SKM-1 treated with dmso at 0.1 percent for 144 hours (cell line): ENCODE measurements at regions not wholly inside any gene's neighbourhood (a gene's known extent, or its start where the extent isn't known, plus 50 kb on each side); places are given as distances from the start of the nearest gene placed in this dataset.
"Not testable (repeated sequence)": the region's sequence is repeated elsewhere in the genome, so short reads cannot be mapped to it uniquely, and the experiment has no call there.

Source experiments
- DNase-seq: peaks from one replicate; lab custom pipeline; 2025; ENCODE audit not compliant: unreplicated experiment; lab: John Stamatoyannopoulos, UW

DNA sequence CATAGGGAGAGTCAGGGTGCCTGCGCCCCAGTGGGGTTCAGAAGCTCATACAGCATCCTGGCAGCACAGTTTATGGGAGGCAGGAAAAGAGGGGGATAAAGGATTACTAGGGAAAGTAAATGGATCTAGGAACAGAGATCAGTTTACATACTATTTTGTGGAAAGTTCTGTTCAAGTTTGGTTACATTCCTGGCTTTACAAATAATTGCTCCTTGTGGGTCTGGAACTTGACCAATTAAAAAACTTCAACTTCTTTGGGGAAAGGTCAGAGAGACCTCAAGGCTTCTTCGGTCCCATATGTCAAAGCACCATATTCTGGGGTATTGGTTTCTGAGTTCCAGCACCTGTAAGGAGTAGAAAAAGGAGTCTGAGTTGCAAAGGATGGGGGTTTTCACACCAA is 64.1 kb downstream of the ZDHHC19 start:
- no peak for DNase-seq

GRCh38 chr3:196145468-196146262 is 63.8 kb upstream of the TFRC start:
- DNase-seq, result no peak

DNA sequence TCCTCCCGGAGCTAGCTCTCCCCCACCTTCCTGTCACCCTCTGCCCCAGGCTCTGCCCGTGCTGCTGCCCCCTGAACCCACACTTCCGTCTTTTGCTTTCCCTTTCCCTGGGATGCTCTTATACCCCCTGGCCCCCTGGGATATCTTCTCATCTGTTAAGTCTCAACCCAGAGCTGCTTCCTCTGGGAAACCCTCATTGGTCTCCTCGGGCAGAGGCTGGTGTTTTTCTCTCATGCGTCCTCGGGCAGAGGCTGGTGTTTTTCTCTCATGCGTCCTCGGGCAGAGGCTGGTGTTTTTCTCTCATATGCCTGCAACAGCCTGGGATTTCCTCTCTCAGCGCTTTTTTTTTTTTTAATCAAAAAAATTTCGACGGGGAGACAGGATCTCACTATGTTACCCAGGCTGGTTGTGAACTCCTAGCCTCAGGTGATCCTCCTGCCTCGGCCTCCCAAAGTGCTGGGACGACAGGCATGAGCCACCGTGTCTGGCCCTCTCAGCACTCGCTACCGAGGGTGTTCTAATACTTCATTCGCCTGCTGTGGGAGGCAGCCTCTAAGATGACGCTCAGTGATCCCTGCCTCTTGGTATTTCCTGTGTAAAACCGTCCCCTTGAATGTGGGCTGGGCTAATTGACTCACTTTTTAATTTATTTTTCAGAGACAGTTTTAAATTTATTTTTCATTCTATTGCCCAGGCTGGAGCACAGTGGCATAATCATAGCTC is 62.7 kb upstream of the TFRC start:
- DNase-seq, result no peak

- DNase-seq, result no peak
Observed at GRCh38 chr3:196143708-196144382, 62.0 kb upstream of the TFRC start.

DNA sequence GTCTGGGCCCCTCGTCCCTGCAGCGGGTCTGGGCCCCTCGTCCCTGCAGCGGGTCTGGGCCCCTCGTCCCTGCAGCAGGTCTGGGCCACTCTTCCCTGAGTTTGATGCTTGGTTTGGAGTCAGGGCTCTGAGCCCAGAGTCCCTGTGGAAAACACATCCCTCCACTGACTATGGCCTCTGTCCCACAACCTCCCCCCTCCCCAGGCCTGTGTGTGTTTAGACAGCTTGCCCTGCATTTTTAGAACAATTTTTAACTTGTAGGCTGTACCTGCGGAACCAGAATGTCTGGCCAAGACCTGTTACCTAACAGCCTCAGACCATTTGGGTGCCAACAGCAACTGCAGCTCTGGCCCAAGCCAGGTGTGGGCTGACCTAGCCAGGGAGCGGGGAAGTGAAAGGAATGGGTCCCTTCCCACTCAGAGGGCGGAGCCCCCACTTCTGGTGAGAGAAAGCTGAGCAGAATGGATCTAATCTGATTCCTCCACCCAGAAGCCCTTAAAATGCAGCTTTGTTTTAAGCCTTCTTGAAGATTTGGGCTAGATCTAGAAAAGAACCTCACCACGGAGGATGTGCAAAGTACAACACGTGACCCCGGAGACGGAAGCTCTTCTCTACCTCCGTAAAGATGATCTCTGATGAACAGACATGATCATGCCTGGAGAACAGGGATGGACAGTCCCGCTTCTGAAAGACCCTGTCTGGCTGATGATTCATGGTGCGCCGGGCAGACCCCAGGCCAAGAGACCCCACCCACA is 60.5 kb upstream of the TFRC start:
- no peak for DNase-seq

DNA sequence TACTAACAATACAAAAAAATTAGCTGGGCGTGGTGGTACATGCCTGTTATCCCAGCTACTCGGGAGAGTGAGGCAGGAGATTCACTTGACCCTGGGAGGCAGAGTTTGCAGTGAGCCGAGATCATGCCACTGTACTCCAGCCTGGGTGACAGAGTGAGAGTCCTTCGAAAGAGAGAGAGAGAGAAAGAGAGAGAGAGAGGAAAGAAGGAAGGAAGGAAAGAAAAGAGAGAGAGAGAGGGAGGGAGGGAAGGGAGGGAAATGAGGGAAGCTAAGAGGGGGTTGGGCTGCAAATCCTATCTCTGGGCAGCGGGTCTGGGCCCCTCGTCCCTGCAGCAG is 59.9 kb upstream of the TFRC start:
- DNase-seq, result no peak

- DNase-seq, result peak; percentile 48
Observed at GRCh38 chr3:196141052-196141865, 59.4 kb upstream of the TFRC start.

DNA sequence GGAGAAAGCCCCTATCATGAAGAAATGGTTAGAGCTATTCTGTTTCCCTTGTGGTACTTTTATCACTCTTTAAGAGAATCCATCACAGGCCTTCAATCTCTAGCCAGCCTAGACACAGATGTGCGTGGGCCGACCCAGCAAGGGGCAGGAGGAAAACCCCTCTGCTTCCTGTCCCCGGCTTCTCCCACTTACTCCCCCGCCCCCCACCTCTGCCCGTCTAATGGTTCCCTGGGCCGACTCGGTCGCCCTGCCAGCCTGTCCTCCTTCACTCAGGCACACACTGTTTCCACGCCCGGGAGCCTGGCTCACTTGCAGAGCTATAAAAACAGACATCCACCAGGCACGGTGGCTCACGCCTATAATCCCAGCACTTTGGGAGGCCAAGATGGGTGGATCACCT is 58.3 kb upstream of the TFRC start:
- no peak for DNase-seq

DNA sequence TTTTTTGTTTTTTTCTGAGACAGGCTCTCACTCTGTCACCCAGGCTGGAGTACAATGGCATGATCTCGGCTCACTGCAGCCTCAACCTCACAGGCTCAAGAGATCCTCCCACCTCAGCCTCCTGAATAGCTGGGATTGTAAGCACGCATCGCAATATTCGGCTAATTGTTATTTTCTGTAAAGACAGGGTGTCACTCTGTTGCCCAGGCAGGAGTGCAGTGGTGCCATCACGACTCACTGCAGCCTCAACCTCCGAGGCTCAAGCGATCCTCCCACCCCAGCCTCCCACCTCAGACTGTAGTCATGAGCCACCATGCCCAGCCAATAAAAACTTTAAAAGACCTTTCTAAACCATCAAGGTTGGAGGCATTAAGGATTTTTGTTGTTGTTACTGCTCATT is 57.4 kb upstream of the TFRC start:
- no peak for DNase-seq

DNA sequence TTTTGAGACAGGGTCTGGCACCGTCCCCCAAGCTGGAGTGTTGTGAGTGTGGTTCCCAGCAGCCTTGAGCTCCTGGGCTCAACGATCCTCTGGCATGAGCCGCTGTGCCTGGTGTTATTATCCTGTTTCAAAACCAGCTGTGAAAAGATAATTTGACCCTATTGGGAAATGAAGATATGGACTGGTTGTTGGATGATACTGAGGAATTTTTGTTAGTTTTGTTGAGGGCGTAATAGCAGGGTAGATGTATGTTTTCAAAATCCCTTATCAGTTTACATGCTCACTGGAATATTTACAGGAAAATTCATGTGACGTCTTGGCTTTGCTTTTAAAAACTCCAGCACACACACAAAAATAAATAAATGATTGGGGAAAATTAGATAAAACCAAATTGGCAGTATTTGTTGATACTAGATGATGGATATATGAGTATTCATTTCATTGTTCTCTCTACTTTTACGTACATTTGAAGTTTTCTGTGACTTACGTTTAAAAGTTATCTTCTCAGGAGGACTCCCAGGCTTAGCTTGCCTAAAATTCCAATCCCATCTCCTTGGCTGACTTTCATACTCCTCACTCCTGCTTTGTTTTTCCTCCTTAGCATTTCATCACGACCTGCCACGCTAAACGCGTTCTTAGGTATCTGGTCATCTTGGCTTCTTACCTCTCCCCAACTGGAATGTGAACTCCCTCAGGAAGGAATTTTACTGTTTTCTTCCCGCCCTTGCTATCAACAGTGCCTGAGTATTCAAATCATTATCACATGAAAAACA is 56.8 kb upstream of the TFRC start:
- DNase-seq, result no peak

GRCh38 chr3:196136640-196136989 is 54.7 kb upstream of the TFRC start:
- not testable (repeated sequence) for DNase-seq

- no peak for DNase-seq
Observed at GRCh38 chr3:196135693-196136639, 54.1 kb upstream of the TFRC start.

DNA sequence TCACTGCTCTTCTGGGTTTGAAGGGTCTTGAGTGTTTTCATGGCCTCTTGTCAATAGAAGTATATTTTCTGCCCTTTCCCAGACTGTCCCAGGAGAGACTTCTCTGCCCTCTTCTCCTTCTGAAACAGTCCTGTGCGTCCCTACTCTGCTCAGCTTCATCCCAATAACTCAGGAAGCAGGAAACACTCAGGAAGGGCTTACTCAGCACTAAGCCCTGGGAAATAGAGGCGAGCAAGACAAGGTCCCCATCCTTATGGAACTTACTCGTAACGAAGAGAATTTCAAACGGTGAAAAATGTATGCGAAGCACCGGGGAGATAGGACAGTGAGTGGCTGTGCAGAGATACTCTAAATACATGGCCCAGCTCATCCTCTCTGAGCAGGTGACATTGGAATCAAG is 52.8 kb upstream of the TFRC start:
- no peak for DNase-seq

DNA sequence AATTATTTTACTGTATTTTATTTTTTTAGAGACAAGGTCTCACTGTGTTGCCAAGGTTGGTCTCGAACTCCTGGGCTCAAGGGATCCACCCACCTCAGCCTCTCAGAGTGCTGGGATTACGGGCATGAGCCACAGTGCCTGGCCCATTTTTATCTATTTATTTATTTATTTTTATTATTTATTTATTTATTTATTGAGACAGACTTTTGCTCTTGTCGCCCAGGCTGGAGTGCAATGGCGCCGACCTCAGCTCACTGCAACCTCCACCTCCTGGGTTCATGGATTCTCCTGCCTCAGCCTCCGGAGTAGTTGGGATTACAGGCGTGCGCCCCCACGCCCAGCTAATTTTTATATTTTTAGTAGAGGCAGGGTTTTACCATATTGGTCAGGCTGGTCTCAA is 52.0 kb upstream of the TFRC start:
- DNase-seq, result not testable (repeated sequence)

- DNase-seq, result no peak
Observed at GRCh38 chr3:196131921-196132320, 50.0 kb upstream of the TFRC start.
